Prostate gland (tissue), 2 donors: ENCODE measurements at regions not wholly inside any gene's neighbourhood (a gene's known extent, or its start where the extent isn't known, plus 50 kb on each side); places are given as distances from the start of the nearest gene placed in this dataset.

Experiments used
- DNase-seq: peaks from one replicate; pipeline ENCODE4 v3.0.0-alpha.2; 2019; ENCODE audit warnings: low spot score
- H3K27ac ChIP-seq, 2 donors: fragments of 200-600 bp; sonication (generic); 2 replicates each; pipeline ENCODE4 v1.5.1; 2017 to 2019
- H3K27me3 ChIP-seq: fragments of 200-600 bp; sonication (generic); replicated peaks from 2 replicates; pipeline ENCODE4 v1.5.1; 2019; ENCODE audit not compliant: insufficient read depth
- H3K36me3 ChIP-seq, 2 donors: fragments of 200-600 bp; sonication (generic); 1 replicate in 1 of 2; 2 replicates in 1 of 2; pipeline versions ENCODE4 v1.5.1 to v1.8.1; 2017 to 2019
- H3K4me1 ChIP-seq: fragments of 200-600 bp; sonication (generic); replicated peaks from 2 replicates; pipeline ENCODE4 v1.5.1; 2019
- H3K4me3 ChIP-seq, 2 donors: fragments of 200-600 bp; sonication (generic); 2 replicates each; pipeline ENCODE4 v1.5.1; 2017 to 2019
- H3K9me3 ChIP-seq: fragments of 200-600 bp; sonication (generic); 2 replicates; pipeline ENCODE4 v1.5.1; 2017
- CTCF ChIP-seq, 4 experiments: fragments of 200-600 bp in 2 of 4; fragments of 450-650 bp in 2 of 4; sonication (generic) in 2 of 4; IDR thresholded peaks; 1 replicate in 3 of 4; 2 replicates in 1 of 4; pipeline ENCODE4 v1.5.1; 2016 to 2019; ENCODE audit warnings: antibody characterized with exemption in 4 of 4, mild to moderate bottlenecking in 2 of 4, moderate library complexity in 2 of 4
- POLR2A ChIP-seq: fragments of 450-650 bp; IDR thresholded peaks from one replicate; pipeline ENCODE4 v1.6.1; 2016; ENCODE audit warnings: antibody characterized with exemption, mild to moderate bottlenecking
- POLR2AphosphoS5 ChIP-seq: sonication (generic); formaldehyde crosslinking; IDR thresholded peaks from one replicate; pipeline ENCODE4 v1.6.1; 2017; ENCODE audit warnings: antibody characterized with exemption
- WGBS: methylation state at CpG from one replicate; pipeline ENCODE4 v1.1.5; 2018; 5-methylcytosine and 5-hydroxymethylcytosine counted together
- intact Hi-C: fragments of 100-400 bp; cut with DNase I; formaldehyde crosslinking; loops from one replicate; pipeline ENCODE4 v1.14.2; 2022

DNA sequence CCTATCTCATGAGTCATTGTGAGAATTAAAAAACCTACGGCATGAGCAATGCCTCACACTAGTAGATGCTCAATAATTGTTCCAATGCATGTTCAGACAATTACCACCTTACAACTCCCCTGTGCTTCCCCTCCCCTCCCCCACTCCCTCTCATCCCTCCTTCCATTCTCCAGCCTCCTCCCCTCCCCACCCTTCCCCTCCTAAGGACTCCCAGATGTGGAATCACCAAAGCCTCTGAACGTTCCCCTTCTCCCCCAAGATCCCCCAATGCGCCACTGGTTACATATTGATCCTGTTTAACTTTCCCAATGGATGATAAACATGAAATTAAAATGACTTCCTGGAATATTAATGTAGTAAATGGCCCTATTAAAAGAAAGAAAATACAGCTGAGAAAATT lies 84.8 kb downstream of the PCDH1 start:
- DNase-seq = no peak
- no peaks in the 10 kb centered on the region for H3K27me3 ChIP-seq
- H3K4me1 ChIP-seq = no peaks in the 10 kb centered on the region
- H3K36me3 ChIP-seq = no peaks in the 10 kb centered on the region
- no peaks in the 10 kb centered on the region for H3K9me3 ChIP-seq
- H3K4me3 ChIP-seq = no peak overlapping the region
- no peak overlapping the region for H3K27ac ChIP-seq
- 59% methylated on average over 3 of the region's 3 CpGs for WGBS
- intact Hi-C loops = no loop called here
- TF ChIP-seq POLR2AphosphoS5 (no peak), CTCF (IDR thresholded peaks at IDR 0.05) (no peak), POLR2A (no peak)

- intact Hi-C loops = no loop called here
- no peaks in the 10 kb centered on the region for H3K36me3 ChIP-seq
- WGBS = 87% methylated on average over 3 of the region's 3 CpGs
- no peak overlapping the region for H3K4me3 ChIP-seq
- H3K27me3 ChIP-seq = no peaks in the 10 kb centered on the region
- H3K4me1 ChIP-seq = no peaks in the 10 kb centered on the region
- no peak overlapping the region for H3K27ac ChIP-seq
- TF ChIP-seq POLR2AphosphoS5 = no peak
- TF ChIP-seq CTCF (IDR thresholded peaks at IDR 0.05) = no peak
- TF ChIP-seq POLR2A = no peak
- DNase-seq = no peak
- H3K9me3 ChIP-seq = no peaks in the 10 kb centered on the region
Measured at GRCh38 chr5:141790630-141791029, 87.6 kb downstream of the PCDH1 start.

DNA sequence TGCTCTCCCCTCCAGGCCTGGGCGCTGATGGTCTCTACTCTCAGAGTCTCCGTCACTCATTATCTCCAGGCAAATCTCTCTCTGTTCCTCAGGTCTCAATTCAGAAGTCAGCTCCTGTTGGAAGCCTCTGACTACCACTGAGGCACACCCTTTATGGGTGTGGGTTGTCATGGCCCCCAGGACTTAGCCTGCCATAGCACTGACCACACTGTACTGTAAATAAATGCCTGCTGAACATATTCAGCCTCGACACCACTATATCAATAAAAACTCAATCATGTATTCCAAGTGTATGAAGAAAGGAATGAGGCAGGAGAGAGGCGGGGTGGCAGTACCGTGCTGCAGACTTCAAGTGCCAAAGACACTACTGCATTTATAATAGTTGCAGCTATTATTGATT lies 88.9 kb downstream of the PCDH1 start:
- Histone ChIP-seq H3K27ac (no peak overlapping the region), H3K9me3 (no peaks in the 10 kb centered on the region), H3K4me3 (no peak overlapping the region), H3K27me3 (no peaks in the 10 kb centered on the region), H3K36me3 (no peaks in the 10 kb centered on the region), H3K4me1 (no peaks in the 10 kb centered on the region)
- intact Hi-C loops = no loop called here
- WGBS = 65% methylated on average over 5 of the region's 5 CpGs
- no peak for DNase-seq
- TF ChIP-seq POLR2AphosphoS5 = no peak
- TF ChIP-seq CTCF (IDR thresholded peaks at IDR 0.05) = no peak
- TF ChIP-seq POLR2A = no peak

- DNase-seq = no peak
- Histone ChIP-seq H3K27me3 (no peaks in the 10 kb centered on the region), H3K36me3 (no peaks in the 10 kb centered on the region), H3K9me3 (no peaks in the 10 kb centered on the region), H3K4me3 (no peak overlapping the region), H3K4me1 (no peaks in the 10 kb centered on the region), H3K27ac (no peak overlapping the region)
- 71% methylated on average over 6 of the region's 6 CpGs for WGBS
- no peak for TF ChIP-seq POLR2AphosphoS5
- TF ChIP-seq CTCF (IDR thresholded peaks at IDR 0.05) = no peak
- no peak for TF ChIP-seq POLR2A
- intact Hi-C loops = no loop called here
Measured at GRCh38 chr5:141788296-141788970, 89.8 kb downstream of the PCDH1 start.

GRCh38 chr5:141787376-141787775 lies 90.8 kb downstream of the PCDH1 start:
- intact Hi-C loops = no loop called here
- no peaks in the 10 kb centered on the region for H3K27me3 ChIP-seq
- no peaks in the 10 kb centered on the region for H3K4me1 ChIP-seq
- H3K36me3 ChIP-seq = no peaks in the 10 kb centered on the region
- no peak overlapping the region for H3K4me3 ChIP-seq
- no peak for DNase-seq
- no peak for TF ChIP-seq POLR2A
- TF ChIP-seq CTCF (IDR thresholded peaks at IDR 0.05) = no peak
- TF ChIP-seq POLR2AphosphoS5 = no peak
- no peaks in the 10 kb centered on the region for H3K9me3 ChIP-seq
- H3K27ac ChIP-seq = no peak overlapping the region
- 60% methylated on average over 3 of the region's 3 CpGs for WGBS
